ENCODE measurements at regions not wholly inside any gene's neighbourhood (a gene's known extent, or its start where the extent isn't known, plus 50 kb on each side); places are given as distances from the start of the nearest gene placed in this dataset.

DNA sequence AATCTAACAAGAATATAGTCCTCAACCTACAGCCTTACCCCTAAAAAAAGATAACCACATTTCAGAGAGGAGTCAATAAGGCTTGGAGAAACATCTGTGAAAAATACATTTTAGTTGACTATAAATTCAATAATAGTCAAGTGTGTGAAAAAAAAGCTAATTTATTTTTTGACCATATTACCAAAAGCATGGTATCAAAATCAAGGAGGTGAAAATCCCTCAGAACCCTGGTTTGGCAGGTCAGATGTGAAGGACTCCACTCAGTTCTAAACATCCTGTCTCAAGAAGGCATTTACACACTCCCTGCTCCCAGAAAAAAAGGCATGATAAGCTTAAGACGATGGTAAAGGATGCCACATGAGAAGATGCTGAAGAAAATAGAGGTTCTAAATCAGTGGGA is 745.1 kb upstream of the TENM3 start:
- Histone ChIP-seq H4K5ac (ENCODE audit: low read depth, low read length) (no peak overlapping the region), H4K91ac (ENCODE audit: insufficient read depth, low read depth, low read length) (no peak overlapping the region), H3K9me1 (ENCODE audit: insufficient read depth, low read length) (no peaks in the 10 kb centered on the region), H3K4me3 (ENCODE audit: insufficient read depth, low read depth, low read length) (no peak overlapping the region), H3K4ac (ENCODE audit: low read depth, low read length) (no peak overlapping the region), H2AK5ac (ENCODE audit: low read depth, low read length) (no peak overlapping the region), H3K36me3 (ENCODE audit: control insufficient read depth, insufficient read depth, low read length) (no peaks in the 10 kb centered on the region), H3K9ac (ENCODE audit: low read depth, low read length) (no peak overlapping the region), H3K23ac (ENCODE audit: low read depth, low read length) (no peak overlapping the region), H2BK20ac (ENCODE audit: low read depth, low read length) (no peak overlapping the region), H4K8ac (ENCODE audit: low read depth in 2 of 2, low read length in 2 of 2) (no peak overlapping the region), H2BK120ac (ENCODE audit: low read depth, low read length) (no peak overlapping the region), H4K20me1 (ENCODE audit: insufficient read depth, low read length) (no peaks in the 10 kb centered on the region), H3K18ac (ENCODE audit: low read depth, low read length) (no peak overlapping the region), H2BK15ac (ENCODE audit: low read depth, low read length) (no peak overlapping the region), H3K4me1 (ENCODE audit: control insufficient read depth, insufficient read depth, low read length) (no peaks in the 10 kb centered on the region), H3K4me2 (ENCODE audit: low read depth, low read length) (no peak overlapping the region), H2BK5ac (ENCODE audit: low read depth, low read length, poor library complexity, severe bottlenecking) (no peak overlapping the region), H3K9me3 (ENCODE audit: control insufficient read depth, insufficient read depth, low read length) (no peaks in the 10 kb centered on the region), H3K79me1 (ENCODE audit: low read depth in 1 of 2, low read length in 2 of 2) (no peaks in the 10 kb centered on the region), H3K27ac (ENCODE audit: insufficient read depth, low read length) (no peak overlapping the region), H3K56ac (ENCODE audit: extremely low read depth, insufficient read depth, low read length) (no peak overlapping the region), H2AFZ (replicated peaks; ENCODE audit: low read length, poor library complexity) (no peak overlapping the region), H3K27me3 (ENCODE audit: control insufficient read depth, insufficient read depth, low read length) (no peaks in the 10 kb centered on the region), H3K14ac (replicated peaks; ENCODE audit: low read depth, low read length) (no peak overlapping the region), H2AK9ac (replicated peaks; ENCODE audit: low read depth, low read length, poor library complexity) (no peak overlapping the region)
- dilution Hi-C loops (cut with HindIII; ENCODE audit: low sequenced_read_pairs, unreplicated experiment) (no loop called here), intact Hi-C loops (cut with micrococcal nuclease) (no loop called here), in situ Hi-C loops (cut with MboI; ENCODE audit: low sequenced_read_pairs) (no loop called here)
- no TSS peak for BruUV-seq (replicated peaks)
- ChIA-PET CTCF (interaction anchor here (1.3 kb wide), 1 partner anchor 9 kb away, joined by 4 read pairs; no protein-coding TSS in a partner anchor), POLR2A (ENCODE audit: unreplicated experiment) (no interaction called here)
- no peak for DNase-seq
- no CpG with 5 or more reads among the region's 1 CpG for WGBS, 2 experiments (ENCODE audit: extremely low coverage in 2 of 2, insufficient read length in 1 of 2)
- no peak for ATAC-seq (ENCODE audit: low read depth)
- TF ChIP-seq, protein P1, sequence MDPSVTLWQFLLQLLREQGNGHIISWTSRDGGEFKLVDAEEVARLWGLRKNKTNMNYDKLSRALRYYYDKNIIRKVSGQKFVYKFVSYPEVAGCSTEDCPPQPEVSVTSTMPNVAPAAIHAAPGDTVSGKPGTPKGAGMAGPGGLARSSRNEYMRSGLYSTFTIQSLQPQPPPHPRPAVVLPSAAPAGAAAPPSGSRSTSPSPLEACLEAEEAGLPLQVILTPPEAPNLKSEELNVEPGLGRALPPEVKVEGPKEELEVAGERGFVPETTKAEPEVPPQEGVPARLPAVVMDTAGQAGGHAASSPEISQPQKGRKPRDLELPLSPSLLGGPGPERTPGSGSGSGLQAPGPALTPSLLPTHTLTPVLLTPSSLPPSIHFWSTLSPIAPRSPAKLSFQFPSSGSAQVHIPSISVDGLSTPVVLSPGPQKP (IDR thresholded peaks at IDR 0.05; ENCODE audit: borderline replicate concordance, low read depth, low read length): no peak
- TF ChIP-seq SMC3 (IDR thresholded peaks at IDR 0.05; ENCODE audit: low read depth, low read length) (no peak), MAFK (IDR thresholded peaks at IDR 0.05; ENCODE audit: low read depth, low read length) (no peak), CHD1 (IDR thresholded peaks at IDR 0.05; ENCODE audit: low read depth, low read length) (no peak), BHLHE40 (IDR thresholded peaks at IDR 0.05; ENCODE audit: low read depth, low read length) (no peak), FOS (IDR thresholded peaks at IDR 0.05; ENCODE audit: low read depth, low read length) (no peak), POLR2A (IDR thresholded peaks at IDR 0.05; ENCODE audit: low read depth, low read length) (no peak), RAD21 (IDR thresholded peaks at IDR 0.05; ENCODE audit: low read length) (no peak), CEBPB (IDR thresholded peaks at IDR 0.05; ENCODE audit: low read depth, low read length) (no peak), RFX5 (IDR thresholded peaks at IDR 0.05; ENCODE audit: low read depth, low read length) (no peak), MXI1 (IDR thresholded peaks at IDR 0.05; ENCODE audit: borderline replicate concordance, low read depth, low read length) (no peak), NFE2L2 (IDR thresholded peaks at IDR 0.05; ENCODE audit: low read depth, low read length) (no peak), MAZ (IDR thresholded peaks at IDR 0.05; ENCODE audit: borderline replicate concordance, low read depth, low read length) (no peak)
- TF ChIP-seq, protein P2, sequence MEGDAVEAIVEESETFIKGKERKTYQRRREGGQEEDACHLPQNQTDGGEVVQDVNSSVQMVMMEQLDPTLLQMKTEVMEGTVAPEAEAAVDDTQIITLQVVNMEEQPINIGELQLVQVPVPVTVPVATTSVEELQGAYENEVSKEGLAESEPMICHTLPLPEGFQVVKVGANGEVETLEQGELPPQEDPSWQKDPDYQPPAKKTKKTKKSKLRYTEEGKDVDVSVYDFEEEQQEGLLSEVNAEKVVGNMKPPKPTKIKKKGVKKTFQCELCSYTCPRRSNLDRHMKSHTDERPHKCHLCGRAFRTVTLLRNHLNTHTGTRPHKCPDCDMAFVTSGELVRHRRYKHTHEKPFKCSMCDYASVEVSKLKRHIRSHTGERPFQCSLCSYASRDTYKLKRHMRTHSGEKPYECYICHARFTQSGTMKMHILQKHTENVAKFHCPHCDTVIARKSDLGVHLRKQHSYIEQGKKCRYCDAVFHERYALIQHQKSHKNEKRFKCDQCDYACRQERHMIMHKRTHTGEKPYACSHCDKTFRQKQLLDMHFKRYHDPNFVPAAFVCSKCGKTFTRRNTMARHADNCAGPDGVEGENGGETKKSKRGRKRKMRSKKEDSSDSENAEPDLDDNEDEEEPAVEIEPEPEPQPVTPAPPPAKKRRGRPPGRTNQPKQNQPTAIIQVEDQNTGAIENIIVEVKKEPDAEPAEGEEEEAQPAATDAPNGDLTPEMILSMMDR (conservative IDR thresholded peaks at IDR 0.05; ENCODE audit: low read depth, low read length): no peak
- TF ChIP-seq, protein P3, sequence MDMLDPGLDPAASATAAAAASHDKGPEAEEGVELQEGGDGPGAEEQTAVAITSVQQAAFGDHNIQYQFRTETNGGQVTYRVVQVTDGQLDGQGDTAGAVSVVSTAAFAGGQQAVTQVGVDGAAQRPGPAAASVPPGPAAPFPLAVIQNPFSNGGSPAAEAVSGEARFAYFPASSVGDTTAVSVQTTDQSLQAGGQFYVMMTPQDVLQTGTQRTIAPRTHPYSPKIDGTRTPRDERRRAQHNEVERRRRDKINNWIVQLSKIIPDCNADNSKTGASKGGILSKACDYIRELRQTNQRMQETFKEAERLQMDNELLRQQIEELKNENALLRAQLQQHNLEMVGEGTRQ (IDR thresholded peaks at IDR 0.05; ENCODE audit: low read depth, low read length): no peak

All from IMR-90 (cell line).